HG02973 (cell line): ENCODE measurements at regions not wholly inside any gene's neighbourhood (a gene's known extent, or its start where the extent isn't known, plus 50 kb on each side); places are given as distances from the start of the nearest gene placed in this dataset.
"Not testable (repeated sequence)": the region's sequence is repeated elsewhere in the genome, so short reads cannot be mapped to it uniquely, and the experiment has no call there.

Source experiments
- ATAC-seq: cut with Tn5 transposase; IDR thresholded peaks from one replicate; pipeline ENCODE4 v1.9.1; 2021; ENCODE audit warnings: moderate library complexity; ENCODE audit not compliant: unreplicated experiment

- ATAC-seq = no peak
These were observed 155.1 kb upstream of the L3MBTL4 start for GRCh38 chr18:6569813-6570212.

- no peak for ATAC-seq
These were observed 156.0 kb upstream of the L3MBTL4 start for GRCh38 chr18:6570581-6571238.

GRCh38 chr18:6571239-6571602, 156.5 kb upstream of the L3MBTL4 start:
- ATAC-seq = no peak

GRCh38 chr18:6572192-6572591, 157.3 kb upstream of the ARHGAP28 start:
- not testable (repeated sequence) for ATAC-seq

- no peak for ATAC-seq
These were observed 154.9 kb upstream of the ARHGAP28 start for GRCh38 chr18:6574631-6575030.

- no peak for ATAC-seq
These were observed 153.6 kb upstream of the ARHGAP28 start for GRCh38 chr18:6575908-6576307.

- ATAC-seq = no peak
These were observed 152.7 kb upstream of the ARHGAP28 start for GRCh38 chr18:6576718-6577375.

- no peak for ATAC-seq
These were observed 150.8 kb upstream of the ARHGAP28 start for GRCh38 chr18:6578686-6579085.

- no peak for ATAC-seq
These were observed 150.0 kb upstream of the ARHGAP28 start for GRCh38 chr18:6579486-6579885.

- ATAC-seq = no peak
These were observed 149.1 kb upstream of the ARHGAP28 start for GRCh38 chr18:6580401-6580800.

- ATAC-seq = no peak
These were observed 139.6 kb upstream of the ARHGAP28 start for GRCh38 chr18:6589923-6590322.

- ATAC-seq = no peak
These were observed 139.2 kb upstream of the ARHGAP28 start for GRCh38 chr18:6590326-6590725.

- no peak for ATAC-seq
These were observed 138.0 kb upstream of the ARHGAP28 start for GRCh38 chr18:6591491-6591890.

- no peak for ATAC-seq
These were observed 137.0 kb upstream of the ARHGAP28 start for GRCh38 chr18:6592522-6592921.

- no peak for ATAC-seq
These were observed 136.2 kb upstream of the ARHGAP28 start for GRCh38 chr18:6593142-6593885.

GRCh38 chr18:6595666-6596065, 133.8 kb upstream of the ARHGAP28 start:
- ATAC-seq = no peak

- ATAC-seq = no peak
These were observed 130.9 kb upstream of the ARHGAP28 start for GRCh38 chr18:6598657-6599056.

GRCh38 chr18:6600667-6601167, 128.8 kb upstream of the ARHGAP28 start:
- no peak for ATAC-seq

GRCh38 chr18:6601241-6601640, 128.3 kb upstream of the ARHGAP28 start:
- ATAC-seq = no peak

GRCh38 chr18:6602365-6602764, 127.2 kb upstream of the ARHGAP28 start:
- no peak for ATAC-seq

- ATAC-seq = no peak
These were observed 125.0 kb upstream of the ARHGAP28 start for GRCh38 chr18:6604573-6604941.
